ENCODE measurements at regions not wholly inside any gene's neighbourhood (a gene's known extent, or its start where the extent isn't known, plus 50 kb on each side); places are given as distances from the start of the nearest gene placed in this dataset.

- TF ChIP-seq CTCF (IDR thresholded peaks at IDR 0.05; ENCODE audit: low read depth, low read length) (no peak), MAX (IDR thresholded peaks at IDR 0.05; ENCODE audit: low read depth, low read length) (no peak), POLR2A (IDR thresholded peaks at IDR 0.05; ENCODE audit: extremely low read depth, insufficient read length) (no peak), MYC (IDR thresholded peaks at IDR 0.05; ENCODE audit: low read depth, low read length) (no peak)
Measured at GRCh38 chr6:100210137-100211117, 216.4 kb upstream of the MCHR2 start.

Data from NB4 (cell line).